ENCODE measurements at regions not wholly inside any gene's neighbourhood (a gene's known extent, or its start where the extent isn't known, plus 50 kb on each side); places are given as distances from the start of the nearest gene placed in this dataset.

DNA sequence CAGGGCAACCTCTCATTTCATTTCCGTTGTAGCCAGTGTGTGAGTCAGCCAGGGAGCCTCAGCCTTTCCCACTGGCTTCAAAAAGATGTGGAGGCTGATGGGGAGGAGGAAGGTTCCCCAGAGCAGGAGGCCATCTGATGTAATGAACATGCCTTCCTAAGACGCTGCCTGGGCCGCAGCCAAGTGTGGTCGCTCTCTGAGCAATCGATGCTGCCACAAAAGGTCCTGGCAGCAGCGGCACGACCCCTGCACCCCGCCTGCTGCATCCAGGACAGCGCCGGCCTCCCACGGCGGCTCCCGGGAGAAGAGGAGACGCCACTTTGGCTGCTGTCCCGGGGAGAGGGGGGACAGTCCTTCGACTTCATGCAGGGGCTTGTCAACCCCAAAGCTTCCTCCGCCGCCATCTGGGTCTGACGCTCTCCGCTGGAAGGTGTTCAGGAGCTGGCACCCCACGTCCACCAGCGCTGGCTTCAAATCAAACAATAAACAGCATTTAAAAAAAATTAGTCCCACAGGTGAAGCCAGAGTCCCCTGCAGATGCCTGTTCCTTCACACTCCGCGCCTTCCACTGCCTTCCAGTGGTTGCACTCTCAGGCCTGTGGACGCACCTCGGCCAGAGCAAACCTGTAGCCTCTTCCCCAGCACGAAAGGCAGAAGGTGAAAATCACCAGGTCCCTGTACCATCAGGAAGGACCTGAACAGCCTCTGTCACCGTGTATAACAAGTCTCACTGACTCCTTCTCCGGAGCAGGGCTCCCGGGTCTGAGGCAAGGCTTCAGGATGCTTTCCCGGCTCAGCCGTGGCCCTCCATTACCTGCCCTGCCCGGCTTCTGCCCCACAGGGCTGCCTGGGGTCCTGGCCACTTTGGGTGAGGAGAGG, 930.7 kb downstream of the BRD1 start:
- no peak overlapping the region for H3K9ac ChIP-seq
- no peaks in the 10 kb centered on the region for H3F3A ChIP-seq (ENCODE audit: insufficient read depth)
- H3K4me3 ChIP-seq: no peak overlapping the region
- H3K79me2 ChIP-seq (ENCODE audit: insufficient read depth): no peaks in the 10 kb centered on the region
- no peaks in the 10 kb centered on the region for H3K36me3 ChIP-seq (ENCODE audit: low read depth)
- H3K4me1 ChIP-seq (ENCODE audit: insufficient read depth): no peaks in the 10 kb centered on the region
- H3K27me3 ChIP-seq (replicated peaks; ENCODE audit: insufficient read depth): no peaks in the 10 kb centered on the region
- no peaks in the 10 kb centered on the region for H3K9me3 ChIP-seq (ENCODE audit: low read depth)
- DNase-seq: no peak
- H2AFZ ChIP-seq: no peak overlapping the region
- H3K27ac ChIP-seq: no peak overlapping the region
- no peak overlapping the region for H3K4me2 ChIP-seq (ENCODE audit: unreplicated experiment)
- TF ChIP-seq EZH2 (IDR thresholded peaks at IDR 0.05; ENCODE audit: insufficient read depth, poor library complexity, severe bottlenecking) (no peak), EZH2phosphoT487 (IDR thresholded peaks at IDR 0.05; ENCODE audit: insufficient read depth, low read depth) (no peak)
- H4K20me1 ChIP-seq (ENCODE audit: insufficient read depth): no peaks in the 10 kb centered on the region
- in situ Hi-C loops (cut with MboI): no loop called here
- WGBS, 2 experiments (ENCODE audit: low coverage in 1 of 2, low lambda C conversion rate in 2 of 2, missing lambda C conversion rate in 2 of 2): 42 to 44% methylated on average over 32 to 33 of the region's 33 CpGs
- no peaks in the 10 kb centered on the region for H3K9me2 ChIP-seq (ENCODE audit: insufficient read depth)

- Histone ChIP-seq H3K27ac (no peak overlapping the region), H3K9me3 (ENCODE audit: low read depth) (no peaks in the 10 kb centered on the region), H4K20me1 (ENCODE audit: insufficient read depth) (no peaks in the 10 kb centered on the region), H3K36me3 (ENCODE audit: low read depth) (no peaks in the 10 kb centered on the region), H3K9ac (no peak overlapping the region), H3K9me2 (ENCODE audit: insufficient read depth) (no peaks in the 10 kb centered on the region), H3K4me3 (no peak overlapping the region), H3K4me2 (ENCODE audit: unreplicated experiment) (no peak overlapping the region), H2AFZ (no peak overlapping the region), H3K79me2 (ENCODE audit: insufficient read depth) (no peaks in the 10 kb centered on the region), H3K27me3 (replicated peaks; ENCODE audit: insufficient read depth) (no peaks in the 10 kb centered on the region), H3K4me1 (ENCODE audit: insufficient read depth) (no peaks in the 10 kb centered on the region), H3F3A (ENCODE audit: insufficient read depth) (no peaks in the 10 kb centered on the region)
- TF ChIP-seq EZH2phosphoT487 (IDR thresholded peaks at IDR 0.05; ENCODE audit: insufficient read depth, low read depth) (no peak), EZH2 (IDR thresholded peaks at IDR 0.05; ENCODE audit: insufficient read depth, poor library complexity, severe bottlenecking) (no peak)
- in situ Hi-C loops (cut with MboI): no loop called here
- 51 to 53% methylated on average over 17 to 24 of the region's 24 CpGs for WGBS, 2 experiments (ENCODE audit: low coverage in 1 of 2, low lambda C conversion rate in 2 of 2, missing lambda C conversion rate in 2 of 2)
- no peak for DNase-seq
Observed at GRCh38 chr22:48895831-48896765, 931.6 kb downstream of the BRD1 start.

DNA sequence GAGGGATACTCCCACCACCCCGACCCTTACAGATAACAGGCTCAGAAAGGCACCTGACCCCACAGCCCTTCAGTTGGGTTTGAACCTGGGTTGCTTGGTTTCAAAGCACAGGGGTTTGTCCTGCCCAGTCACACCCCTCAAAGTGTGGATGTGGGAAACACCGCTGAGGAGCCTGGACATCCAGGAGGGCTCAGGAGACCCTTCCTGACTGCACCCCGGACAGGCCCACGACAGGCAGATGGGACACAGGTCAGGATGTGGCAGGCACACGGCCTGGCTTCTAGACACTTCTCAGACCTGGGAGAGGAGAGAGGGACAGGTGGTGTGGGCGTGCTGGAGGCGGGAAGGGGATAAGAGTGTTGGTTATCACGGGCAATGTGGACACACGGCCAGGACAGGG, 932.3 kb downstream of the BRD1 start:
- TF ChIP-seq EZH2phosphoT487 (IDR thresholded peaks at IDR 0.05; ENCODE audit: insufficient read depth, low read depth) (no peak), EZH2 (IDR thresholded peaks at IDR 0.05; ENCODE audit: insufficient read depth, poor library complexity, severe bottlenecking) (no peak)
- no peaks in the 10 kb centered on the region for H3K4me1 ChIP-seq (ENCODE audit: insufficient read depth)
- in situ Hi-C loops (cut with MboI): no loop called here
- H3K27me3 ChIP-seq (replicated peaks; ENCODE audit: insufficient read depth): no peaks in the 10 kb centered on the region
- WGBS, 2 experiments (ENCODE audit: low coverage in 1 of 2, low lambda C conversion rate in 2 of 2, missing lambda C conversion rate in 2 of 2): 28 to 29% methylated on average over 9 of the region's 9 CpGs
- no peaks in the 10 kb centered on the region for H3K36me3 ChIP-seq (ENCODE audit: low read depth)
- H3K4me3 ChIP-seq: no peak overlapping the region
- H3K4me2 ChIP-seq (ENCODE audit: unreplicated experiment): no peak overlapping the region
- no peaks in the 10 kb centered on the region for H3K9me3 ChIP-seq (ENCODE audit: low read depth)
- no peak overlapping the region for H2AFZ ChIP-seq
- no peaks in the 10 kb centered on the region for H3K9me2 ChIP-seq (ENCODE audit: insufficient read depth)
- H4K20me1 ChIP-seq (ENCODE audit: insufficient read depth): no peaks in the 10 kb centered on the region
- H3K79me2 ChIP-seq (ENCODE audit: insufficient read depth): no peaks in the 10 kb centered on the region
- no peak for DNase-seq
- no peak overlapping the region for H3K9ac ChIP-seq
- no peaks in the 10 kb centered on the region for H3F3A ChIP-seq (ENCODE audit: insufficient read depth)
- no peak overlapping the region for H3K27ac ChIP-seq

DNA sequence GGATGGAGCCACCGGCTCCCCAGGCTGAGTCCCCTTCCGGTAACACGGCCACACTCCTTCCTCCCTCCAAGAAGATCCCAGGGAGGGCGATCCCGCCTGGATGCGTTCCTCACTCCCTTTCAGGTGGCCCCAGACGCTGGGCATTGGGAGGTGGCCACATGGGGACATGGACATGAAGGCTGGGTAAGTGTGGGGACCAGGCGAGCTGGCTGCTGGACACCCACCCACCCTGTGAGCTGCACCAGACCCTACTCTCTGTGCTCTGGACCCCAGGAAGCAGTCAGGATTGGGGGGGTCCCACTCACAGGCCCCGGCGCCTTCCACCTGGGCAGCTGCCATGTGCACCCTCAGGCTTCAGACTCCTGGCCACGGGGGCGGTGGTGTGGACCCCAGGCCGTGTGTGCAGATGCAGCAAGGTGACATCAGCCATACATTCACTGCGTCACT, 932.8 kb downstream of the BRD1 start:
- no peak overlapping the region for H3K4me2 ChIP-seq (ENCODE audit: unreplicated experiment)
- H3K9ac ChIP-seq: no peak overlapping the region
- H3K36me3 ChIP-seq (ENCODE audit: low read depth): no peaks in the 10 kb centered on the region
- no peak overlapping the region for H3K4me3 ChIP-seq
- no peaks in the 10 kb centered on the region for H3K79me2 ChIP-seq (ENCODE audit: insufficient read depth)
- no peaks in the 10 kb centered on the region for H3K9me2 ChIP-seq (ENCODE audit: insufficient read depth)
- no peak for TF ChIP-seq EZH2phosphoT487 (IDR thresholded peaks at IDR 0.05; ENCODE audit: insufficient read depth, low read depth)
- TF ChIP-seq EZH2 (IDR thresholded peaks at IDR 0.05; ENCODE audit: insufficient read depth, poor library complexity, severe bottlenecking): no peak
- H3K27me3 ChIP-seq (replicated peaks; ENCODE audit: insufficient read depth): no peaks in the 10 kb centered on the region
- H3K9me3 ChIP-seq (ENCODE audit: low read depth): no peaks in the 10 kb centered on the region
- H4K20me1 ChIP-seq (ENCODE audit: insufficient read depth): no peaks in the 10 kb centered on the region
- no peak overlapping the region for H2AFZ ChIP-seq
- in situ Hi-C loops (cut with MboI): no loop called here
- H3K4me1 ChIP-seq (ENCODE audit: insufficient read depth): no peaks in the 10 kb centered on the region
- no peak for DNase-seq
- no peak overlapping the region for H3K27ac ChIP-seq
- no peaks in the 10 kb centered on the region for H3F3A ChIP-seq (ENCODE audit: insufficient read depth)
- WGBS, 2 experiments (ENCODE audit: low coverage in 1 of 2, low lambda C conversion rate in 2 of 2, missing lambda C conversion rate in 2 of 2): 48 to 49% methylated on average over 12 to 14 of the region's 14 CpGs
